ENCODE measurements at regions not wholly inside any gene's neighbourhood (a gene's known extent, or its start where the extent isn't known, plus 50 kb on each side); places are given as distances from the start of the nearest gene placed in this dataset.

DNA sequence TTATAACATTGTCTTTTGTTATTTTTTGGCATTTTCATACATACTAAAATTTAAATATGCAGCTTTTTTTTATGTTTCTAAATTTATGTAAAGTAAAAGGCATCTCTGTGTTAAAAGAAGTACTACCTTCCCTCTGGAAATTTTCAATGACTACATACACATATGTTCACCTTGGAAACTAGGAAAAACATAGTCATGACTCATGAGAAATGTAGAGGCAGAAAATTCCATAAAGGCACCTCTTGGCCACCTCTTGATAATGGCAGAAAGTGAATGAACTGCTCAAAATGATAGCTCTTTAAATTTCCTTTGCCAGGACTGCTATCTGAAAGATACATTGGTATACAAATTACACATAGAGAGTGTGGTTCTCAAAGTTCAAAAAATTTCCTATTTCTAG, 889.1 kb upstream of the ZEB2 start:
- TF ChIP-seq, protein P1, sequence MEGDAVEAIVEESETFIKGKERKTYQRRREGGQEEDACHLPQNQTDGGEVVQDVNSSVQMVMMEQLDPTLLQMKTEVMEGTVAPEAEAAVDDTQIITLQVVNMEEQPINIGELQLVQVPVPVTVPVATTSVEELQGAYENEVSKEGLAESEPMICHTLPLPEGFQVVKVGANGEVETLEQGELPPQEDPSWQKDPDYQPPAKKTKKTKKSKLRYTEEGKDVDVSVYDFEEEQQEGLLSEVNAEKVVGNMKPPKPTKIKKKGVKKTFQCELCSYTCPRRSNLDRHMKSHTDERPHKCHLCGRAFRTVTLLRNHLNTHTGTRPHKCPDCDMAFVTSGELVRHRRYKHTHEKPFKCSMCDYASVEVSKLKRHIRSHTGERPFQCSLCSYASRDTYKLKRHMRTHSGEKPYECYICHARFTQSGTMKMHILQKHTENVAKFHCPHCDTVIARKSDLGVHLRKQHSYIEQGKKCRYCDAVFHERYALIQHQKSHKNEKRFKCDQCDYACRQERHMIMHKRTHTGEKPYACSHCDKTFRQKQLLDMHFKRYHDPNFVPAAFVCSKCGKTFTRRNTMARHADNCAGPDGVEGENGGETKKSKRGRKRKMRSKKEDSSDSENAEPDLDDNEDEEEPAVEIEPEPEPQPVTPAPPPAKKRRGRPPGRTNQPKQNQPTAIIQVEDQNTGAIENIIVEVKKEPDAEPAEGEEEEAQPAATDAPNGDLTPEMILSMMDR (IDR thresholded peaks at IDR 0.05): no peak
- TF ChIP-seq POLR2A (IDR thresholded peaks at IDR 0.05): no peak
